Endothelial cell of umbilical vein (primary cell): ENCODE measurements at regions not wholly inside any gene's neighbourhood (a gene's known extent, or its start where the extent isn't known, plus 50 kb on each side); places are given as distances from the start of the nearest gene placed in this dataset.

Experiments
- BruUV-seq: library from RNA; stranded (reverse); fragments of 400-500 nt; replicated peaks from 2 replicates; lab custom pipeline; 2021; lab: Mats Ljungman, UMichigan
- CTCF ChIA-PET: fragments of 300-600, 350-600 bp; sonication (Branson Sonifier 250); formaldehyde crosslinking; loops from one replicate; lab custom pipeline; 2021; ENCODE audit warnings: antibody characterized with exemption, inconsistent platforms; lab: Charles Lee
- POLR2A ChIA-PET: fragments of 300-600, 350-600 bp; sonication (Branson Sonifier 250); formaldehyde crosslinking; loops from one replicate; lab custom pipeline; 2021; ENCODE audit warnings: antibody characterized with exemption, inconsistent platforms; lab: Charles Lee
- DNase-seq: peaks from one replicate; pipeline ENCODE4 v3.0.0-alpha.2; 2011; ENCODE audit warnings: low read depth, low spot score
- FAIRE-seq: peaks from 2 replicates; lab custom pipeline; 2011; peaks lifted over from hg19 to GRCh38; lab: Jason Lieb, UNC
- H2AFZ ChIP-seq: 2 replicates; pipeline ENCODE4 v1.6.0; 2012; ENCODE audit warnings: low read depth, low read length, control low read depth, inconsistent platforms
- H3K27ac ChIP-seq: 2 replicates; pipeline ENCODE4 v1.5.1; 2011; ENCODE audit warnings: low read depth, mild to moderate bottlenecking, control low read depth, low read length, moderate library complexity; ENCODE audit not compliant: insufficient read depth
- H3K27me3 ChIP-seq, 2 experiments: 2 replicates each; pipeline versions ENCODE4 v1.6.0 to v1.6.1; 2011; ENCODE audit warnings: low read length in 2 of 2, mixed read lengths in 1 of 2; ENCODE audit not compliant: control insufficient read depth in 2 of 2, insufficient read depth in 2 of 2
- H3K36me3 ChIP-seq, 2 experiments: 2 replicates in 1 of 2; 3 replicates in 1 of 2; pipeline ENCODE4 v1.5.1; 2011; ENCODE audit warnings: low read length in 2 of 2, mild to moderate bottlenecking in 1 of 2, moderate library complexity in 1 of 2; ENCODE audit not compliant: control insufficient read depth in 2 of 2, insufficient read depth in 2 of 2; ENCODE audit errors: extremely low read depth in 1 of 2
- H3K4me1 ChIP-seq: 3 replicates; pipeline ENCODE4 v1.5.1; 2011; ENCODE audit warnings: mild to moderate bottlenecking, low read length; ENCODE audit not compliant: control insufficient read depth, insufficient read depth; ENCODE audit errors: extremely low read depth
- H3K4me2 ChIP-seq: 2 replicates; pipeline ENCODE4 v1.6.1; 2011; ENCODE audit warnings: low read length, control low read depth, mixed read lengths; ENCODE audit not compliant: insufficient read depth
- H3K4me3 ChIP-seq, 3 experiments: fragments of 200-600 bp in 1 of 3; sonication (generic), shearing (Covaris generic) in 1 of 3; replicated peaks in 1 of 3; 2 replicates each; pipeline ENCODE4 v1.5.1; 2011 to 2016; ENCODE audit warnings: control low read depth in 3 of 3, low read length in 3 of 3, mild to moderate bottlenecking in 2 of 3, inconsistent platforms in 1 of 3, low read depth in 1 of 3, moderate library complexity in 1 of 3; ENCODE audit not compliant: insufficient read depth in 1 of 3
- H3K79me2 ChIP-seq: 2 replicates; pipeline ENCODE4 v1.6.0; 2012; ENCODE audit warnings: low read length, inconsistent platforms; ENCODE audit not compliant: control insufficient read depth, insufficient read depth
- H3K9ac ChIP-seq: replicated peaks from 2 replicates; pipeline ENCODE3; 2011; ENCODE audit warnings: low read length, control low read depth; ENCODE audit not compliant: insufficient read depth; ENCODE audit errors: extremely low read depth
- H3K9me1 ChIP-seq: replicated peaks from 3 replicates; pipeline ENCODE4 v1.6.0; 2011; ENCODE audit warnings: mild to moderate bottlenecking, low read length; ENCODE audit not compliant: control insufficient read depth, insufficient read depth; ENCODE audit errors: extremely low read depth
- H3K9me3 ChIP-seq: replicated peaks from 2 replicates; pipeline ENCODE4 v1.5.1; 2012; ENCODE audit warnings: low read length, inconsistent platforms; ENCODE audit not compliant: control insufficient read depth, insufficient read depth
- H4K20me1 ChIP-seq: replicated peaks from 2 replicates; pipeline ENCODE3; 2011; ENCODE audit warnings: mild to moderate bottlenecking, low read length; ENCODE audit not compliant: control insufficient read depth, insufficient read depth; ENCODE audit errors: extremely low read depth
- CTCF ChIP-seq, 2 donors: IDR thresholded peaks; 1 replicate in 1 of 2; 2 replicates in 1 of 2; pipeline ENCODE4 v1.5.1; 2011; ENCODE audit warnings: low read length in 2 of 2, mild to moderate bottlenecking in 2 of 2, moderate library complexity in 2 of 2, control low read depth in 1 of 2, inconsistent platforms in 1 of 2, low read depth in 1 of 2; ENCODE audit not compliant: insufficient read depth in 1 of 2; ENCODE audit errors: extremely low read depth in 1 of 2
- EZH2 ChIP-seq: IDR thresholded peaks from 2 replicates; pipeline ENCODE4 v1.6.1; 2012; ENCODE audit warnings: borderline replicate concordance, low read depth, mild to moderate bottlenecking, moderate library complexity, low read length, inconsistent platforms; ENCODE audit not compliant: severe bottlenecking
- FOS ChIP-seq: IDR thresholded peaks from 2 replicates; pipeline ENCODE4 v1.6.1; 2011; ENCODE audit warnings: mild to moderate bottlenecking, low read length, moderate library complexity, borderline replicate concordance; ENCODE audit not compliant: insufficient read depth
- dilution Hi-C: fragments of 300-500 bp; cut with MboI; formaldehyde crosslinking; loops from one replicate; pipeline ENCODE4 v1.15.0; 2019; ENCODE audit warnings: low sequenced_read_pairs; ENCODE audit not compliant: extremely low pct_ligation_motif_present
- intact Hi-C: fragments of 100-400 bp; cut with micrococcal nuclease; formaldehyde crosslinking; loops from one replicate; pipeline ENCODE4 v1.10.0; 2022

- ChIA-PET CTCF (no interaction called here), POLR2A (no interaction called here)
- Histone ChIP-seq H3K9me1 (no peaks in the 10 kb centered on the region), H3K4me3 (no peak overlapping the region), H2AFZ (no peak overlapping the region), H3K79me2 (no peaks in the 10 kb centered on the region), H3K27ac (no peak overlapping the region), H3K9ac (no peak overlapping the region), H3K4me2 (no peak overlapping the region), H3K36me3 (no peaks in the 10 kb centered on the region), H3K9me3 (no peaks in the 10 kb centered on the region), H3K4me1 (no peaks in the 10 kb centered on the region), H4K20me1 (no peaks in the 10 kb centered on the region), H3K27me3 (peaks cover 24 to 25% of the 10 kb centered on the region in 2 experiments)
- intact Hi-C loops = no loop called here
- DNase-seq (no peak), FAIRE-seq (no peak)
- BruUV-seq = no TSS peak
- dilution Hi-C loops = no loop called here
- TF ChIP-seq EZH2 = peak; percentile 21
- TF ChIP-seq FOS = no peak
Observed at GRCh38 chr17:36884495-36885152, 52.7 kb upstream of the LHX1 start.

- dilution Hi-C loops = no loop called here
- no peak for DNase-seq
- BruUV-seq = no TSS peak
Observed at GRCh38 chr17:36885153-36885735, 52.0 kb upstream of the LHX1 start.

More at GRCh38 chr17:36885153-36885735, 52.0 kb upstream of the LHX1 start:
- TF ChIP-seq CTCF (IDR thresholded peaks at IDR 0.05; ENCODE audit: extremely low read depth in 1 of 2, insufficient read depth in 1 of 2, low read depth in 1 of 2, low read length in 2 of 2) = no peak
- peak; percentile 6 for TF ChIP-seq EZH2
- H3K4me2 ChIP-seq = no peak overlapping the region
- ChIA-PET POLR2A (no interaction called here), CTCF (no interaction called here)
- no peak overlapping the region for H3K27ac ChIP-seq
- H3K9me3 ChIP-seq = no peaks in the 10 kb centered on the region
- peaks cover 25 to 27% of the 10 kb centered on the region in 2 experiments for H3K27me3 ChIP-seq
- intact Hi-C loops = no loop called here
- no peaks in the 10 kb centered on the region for H3K4me1 ChIP-seq
- FAIRE-seq = no peak
- H3K36me3 ChIP-seq = no peaks in the 10 kb centered on the region
- H3K9me1 ChIP-seq = no peaks in the 10 kb centered on the region
- H4K20me1 ChIP-seq = no peaks in the 10 kb centered on the region
- H2AFZ ChIP-seq = no peak overlapping the region
- H3K79me2 ChIP-seq = no peaks in the 10 kb centered on the region
- no peak overlapping the region for H3K9ac ChIP-seq
- H3K4me3 ChIP-seq = no peak overlapping the region
